GM19043 (cell line): ENCODE measurements at regions not wholly inside any gene's neighbourhood (a gene's known extent, or its start where the extent isn't known, plus 50 kb on each side); places are given as distances from the start of the nearest gene placed in this dataset.
"Not testable (repeated sequence)": the region's sequence is repeated elsewhere in the genome, so short reads cannot be mapped to it uniquely, and the experiment has no call there.

Source experiments
- ATAC-seq: cut with Tn5 transposase; IDR thresholded peaks from one replicate; pipeline ENCODE4 v1.9.1; 2021; ENCODE audit warnings: low read depth; ENCODE audit not compliant: unreplicated experiment

DNA sequence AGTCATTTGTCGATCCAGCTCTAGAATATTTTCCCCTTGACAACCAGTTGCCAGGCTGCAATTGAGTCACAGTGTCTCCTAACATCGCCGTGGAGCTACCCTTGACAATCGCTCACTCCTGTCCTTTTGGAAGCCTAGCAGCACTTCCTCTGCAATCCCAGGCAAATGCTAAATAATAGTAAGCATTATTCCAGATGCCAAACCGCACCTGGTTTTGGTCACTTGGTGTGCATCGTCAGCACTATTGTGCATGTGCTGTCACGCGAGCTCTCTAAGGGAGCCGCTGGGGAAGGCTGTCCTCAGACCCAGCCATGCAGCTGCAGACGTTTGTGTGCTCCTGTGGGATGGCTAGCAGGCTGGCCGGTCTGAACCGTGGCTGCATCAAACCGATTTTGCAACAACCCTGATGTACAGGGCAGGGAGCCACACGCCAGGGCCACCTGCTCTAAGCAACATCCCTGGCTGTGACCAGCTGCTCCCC lies 549.5 kb upstream of the ID2 start:
- ATAC-seq, result no peak

- ATAC-seq, result no peak
These were observed 549.0 kb upstream of the ID2 start for GRCh38 chr2:8132879-8133278.

DNA sequence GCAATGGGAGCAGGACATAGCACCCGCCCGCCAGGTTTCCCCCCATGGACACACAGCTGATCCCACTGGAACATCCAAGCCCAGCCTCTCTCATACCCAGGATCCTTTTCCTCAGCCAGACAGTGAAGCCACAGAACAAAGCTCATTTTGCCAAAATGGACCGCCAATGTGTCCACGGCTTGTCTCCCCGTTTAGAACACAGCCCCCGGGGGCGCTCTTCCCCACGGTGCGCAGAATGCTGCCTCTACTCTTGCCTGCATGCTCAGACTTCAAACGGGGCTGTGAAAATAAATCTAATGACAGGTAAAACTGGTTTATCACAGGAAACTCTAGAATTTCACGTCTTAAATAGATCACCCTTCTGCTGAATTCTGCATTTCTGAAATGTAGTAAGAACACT lies 548.5 kb upstream of the ID2 start:
- ATAC-seq, result no peak

DNA sequence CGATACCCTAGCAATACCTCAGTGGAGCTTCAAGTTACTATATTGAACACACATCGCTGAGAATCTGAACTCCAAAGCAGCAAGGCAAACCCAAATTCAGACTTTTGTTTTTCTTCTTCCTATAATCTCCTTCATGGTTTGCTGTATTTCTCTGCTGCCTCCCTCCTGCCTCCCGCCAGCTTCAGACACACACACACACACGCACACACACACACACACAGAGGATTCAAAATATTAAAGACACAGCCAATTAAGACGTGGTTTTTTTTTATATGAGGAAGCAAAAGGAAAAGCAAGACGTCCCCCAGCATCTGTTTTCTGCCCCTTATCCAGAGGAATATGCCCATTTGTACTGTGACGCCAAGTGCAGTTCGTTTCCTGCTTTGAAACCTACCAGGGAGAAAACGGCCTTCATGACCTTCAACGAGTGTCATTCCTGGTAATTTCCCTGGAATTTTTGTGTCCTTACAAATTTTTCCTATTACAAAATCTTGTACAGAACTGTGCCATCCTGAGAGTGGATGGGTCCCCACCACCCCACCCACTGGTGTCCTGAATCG lies 547.9 kb upstream of the ID2 start:
- ATAC-seq, result no peak

- ATAC-seq, result no peak
These were observed 547.4 kb upstream of the ID2 start for GRCh38 chr2:8134473-8134932.

DNA sequence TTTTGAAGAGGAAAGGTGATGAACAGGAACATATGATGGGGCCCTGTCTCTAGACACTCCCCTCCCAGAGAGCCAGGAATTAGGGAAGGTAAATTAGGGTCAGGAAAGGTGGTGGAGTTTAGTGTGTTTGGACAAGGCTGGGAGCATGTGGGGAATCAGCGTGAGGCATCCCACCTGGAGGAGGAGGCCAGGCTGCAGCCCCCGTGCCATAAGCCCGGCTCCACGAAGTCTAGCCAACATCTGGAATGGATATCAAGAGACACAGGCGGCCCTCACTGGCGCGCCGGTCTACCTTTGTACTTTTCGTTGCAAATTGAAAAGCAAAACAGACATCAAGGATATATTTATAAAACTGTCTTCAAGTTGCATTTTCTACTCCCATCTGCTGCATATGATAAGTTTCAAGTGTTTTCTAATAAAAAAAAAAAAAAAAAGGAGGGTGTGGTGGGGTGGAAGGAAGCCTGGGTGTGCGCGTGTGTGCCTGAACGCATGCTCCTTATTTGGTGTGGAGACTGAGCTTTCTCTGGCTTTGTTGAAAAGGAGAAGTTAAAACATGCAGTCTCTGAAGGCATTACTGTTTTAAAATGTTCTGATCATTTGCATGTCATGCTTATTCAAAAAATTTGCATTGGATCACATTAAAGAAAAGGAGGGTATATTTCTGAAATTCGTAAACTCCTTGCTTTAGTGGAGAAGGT lies 546.7 kb upstream of the ID2 start:
- ATAC-seq, result no peak

- ATAC-seq, result no peak
These were observed 544.1 kb upstream of the ID2 start for GRCh38 chr2:8137801-8138200.

- no peak for ATAC-seq
These were observed 543.3 kb upstream of the ID2 start for GRCh38 chr2:8138525-8138922.

- ATAC-seq, result no peak
These were observed 542.8 kb upstream of the ID2 start for GRCh38 chr2:8138923-8139667.

- no peak for ATAC-seq
These were observed 542.1 kb upstream of the ID2 start for GRCh38 chr2:8139668-8140200.

GRCh38 chr2:8141079-8141707 lies 540.7 kb upstream of the ID2 start:
- no peak for ATAC-seq

DNA sequence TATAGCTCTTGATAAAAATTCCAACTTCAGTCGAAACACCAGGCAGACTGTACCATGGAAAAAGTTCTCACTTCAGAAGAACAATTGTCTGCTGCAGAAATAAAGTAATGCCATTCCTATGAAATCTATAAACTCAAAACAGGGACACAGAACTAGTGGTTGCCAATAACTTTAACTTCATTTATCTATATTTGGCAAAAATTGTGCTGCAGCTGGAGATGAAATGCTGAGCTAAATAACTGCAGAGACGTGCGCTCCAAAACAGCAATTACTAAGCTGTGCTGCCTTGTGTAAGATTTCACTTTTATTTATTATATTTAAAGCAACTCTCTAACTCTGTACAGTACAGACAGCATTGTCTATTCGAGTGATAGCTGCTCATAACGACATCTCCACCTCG lies 540.1 kb upstream of the ID2 start:
- ATAC-seq, result no peak

DNA sequence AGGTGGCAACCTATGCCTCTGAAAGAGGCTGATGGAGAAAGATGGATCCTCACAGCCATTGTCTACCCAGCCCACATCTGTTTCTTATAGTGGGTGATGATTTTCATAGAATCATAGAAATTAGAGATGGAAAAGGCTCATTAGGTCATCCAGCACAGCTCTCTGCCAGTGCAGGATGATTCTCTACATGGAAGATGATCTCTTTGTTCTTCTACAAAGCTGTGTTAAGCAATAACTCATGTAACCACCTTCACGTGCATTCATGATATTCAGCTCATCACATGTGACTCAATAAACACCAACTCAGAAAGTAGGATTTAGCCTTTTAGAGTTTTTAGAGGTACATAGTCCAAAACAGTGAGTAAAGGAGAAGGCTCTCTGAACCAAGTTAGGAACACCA lies 539.4 kb upstream of the ID2 start:
- no peak for ATAC-seq

- no peak for ATAC-seq
These were observed 537.7 kb upstream of the ID2 start for GRCh38 chr2:8144131-8144631.

DNA sequence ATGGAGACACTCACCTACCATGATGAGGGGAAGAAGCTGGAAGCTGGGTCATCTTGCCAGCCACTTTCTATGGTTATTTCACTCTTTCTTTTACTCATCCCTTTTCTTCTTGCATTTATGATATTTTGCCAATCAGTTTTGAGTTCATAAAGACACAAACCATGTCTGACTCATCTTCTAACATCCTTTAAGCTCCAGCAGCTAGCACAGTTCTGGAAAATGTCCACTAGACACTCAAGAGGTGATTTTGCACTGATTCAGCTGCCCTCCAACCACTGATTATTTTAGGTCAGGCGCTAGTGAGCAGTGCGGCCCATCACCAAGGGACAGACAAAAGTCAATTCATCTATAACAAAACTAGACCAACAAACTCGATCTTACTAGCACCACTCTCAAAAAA lies 537.1 kb upstream of the ID2 start:
- ATAC-seq, result no peak

DNA sequence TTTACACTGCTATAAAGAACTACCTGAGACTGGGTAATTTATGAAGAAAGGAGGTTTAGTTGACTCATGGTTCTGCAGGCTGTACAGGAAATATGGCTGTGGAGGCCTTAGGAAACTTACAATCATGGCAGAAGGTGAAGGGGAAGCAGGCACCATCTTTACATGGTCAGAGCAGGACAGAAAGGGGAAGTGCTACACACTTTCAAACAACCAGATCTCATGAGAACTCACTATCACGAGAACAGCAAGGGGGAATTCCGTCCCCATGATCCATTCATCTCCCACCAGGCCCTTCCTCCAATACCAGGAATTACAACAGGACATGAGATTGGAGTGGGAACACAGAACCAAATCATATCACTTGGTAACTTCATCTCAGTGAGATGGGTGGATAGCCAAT lies 536.5 kb upstream of the ID2 start:
- ATAC-seq, result not testable (repeated sequence)

DNA sequence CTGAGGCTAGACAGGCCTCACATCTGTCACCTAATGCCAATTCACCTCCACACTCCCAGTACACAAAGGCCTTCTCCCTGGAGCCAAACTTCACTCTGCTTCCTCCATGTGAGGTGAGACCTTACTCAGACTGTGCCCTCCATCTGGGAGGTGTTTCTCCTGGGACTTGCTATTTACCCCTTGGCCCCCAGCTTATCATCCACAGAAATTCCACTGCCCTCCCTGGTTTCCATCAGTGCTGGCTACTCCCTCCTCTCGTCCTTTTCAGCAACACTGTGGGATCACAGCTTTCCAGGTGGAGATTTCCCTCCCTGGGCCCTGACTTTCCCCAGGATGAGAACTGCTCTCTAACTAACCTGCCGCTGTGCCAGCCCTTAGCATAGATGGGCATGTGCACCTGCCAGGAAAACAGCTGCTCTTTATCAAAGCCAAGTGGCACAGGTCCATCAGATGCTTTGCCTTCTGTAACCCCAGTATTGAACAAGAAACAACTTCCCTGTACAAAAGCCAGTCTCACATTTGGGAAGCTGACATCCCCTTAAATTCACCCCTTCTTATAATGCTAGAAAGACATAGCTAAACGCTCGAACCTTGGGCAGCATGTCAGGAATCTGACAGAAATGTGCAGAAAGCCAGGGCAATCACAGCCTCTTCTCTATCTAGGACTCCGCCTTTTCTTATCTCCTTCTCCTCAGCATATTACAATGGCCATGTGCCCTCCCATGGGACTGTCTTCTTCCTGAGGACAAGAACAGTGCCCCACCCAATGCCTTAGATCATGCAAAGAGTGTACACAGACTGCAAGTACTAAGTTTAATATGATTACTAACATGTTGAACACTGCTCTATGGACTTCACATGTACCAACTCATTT lies 535.5 kb upstream of the ID2 start:
- no peak for ATAC-seq

DNA sequence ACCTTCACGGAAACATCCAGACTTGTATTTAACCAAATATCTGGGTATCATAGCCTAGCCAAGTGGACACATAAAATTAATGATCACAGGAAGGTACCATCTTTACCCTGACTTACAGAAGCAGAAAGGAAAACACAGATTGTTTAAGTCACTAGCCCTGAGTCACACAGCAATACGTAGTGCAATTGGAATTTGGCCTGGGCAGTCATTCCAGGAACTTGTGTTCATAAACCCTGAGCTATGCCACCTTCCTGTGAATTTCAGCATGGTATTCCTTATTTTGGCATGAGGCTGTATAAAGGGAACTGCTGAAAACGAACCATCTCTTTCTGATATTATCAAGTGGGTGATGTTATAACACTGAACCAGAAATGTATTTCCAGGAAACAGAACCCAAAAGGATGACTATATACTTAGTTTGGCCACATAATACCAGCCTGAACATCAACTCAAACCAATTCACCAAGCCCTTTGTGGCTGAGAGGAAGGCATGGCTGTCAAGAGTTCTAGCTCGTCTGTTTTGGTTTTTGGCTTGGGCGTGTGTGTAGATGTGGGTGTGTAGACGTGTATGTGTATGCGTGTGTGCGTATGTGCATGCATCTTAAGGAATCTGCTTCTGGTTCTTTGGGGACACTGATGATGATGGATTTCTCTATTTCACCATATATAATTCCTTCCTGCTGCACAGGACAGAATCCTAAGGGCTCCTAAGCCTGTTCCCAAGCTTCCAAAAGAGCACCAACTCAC lies 533.4 kb upstream of the ID2 start:
- ATAC-seq, result no peak

- no peak for ATAC-seq
These were observed 532.9 kb upstream of the ID2 start for GRCh38 chr2:8149007-8149405.
